Mucosa of gallbladder (tissue), 1 donor: ENCODE measurements at regions not wholly inside any gene's neighbourhood (a gene's known extent, or its start where the extent isn't known, plus 50 kb on each side); places are given as distances from the start of the nearest gene placed in this dataset.
"Not testable (repeated sequence)": the region's sequence is repeated elsewhere in the genome, so short reads cannot be mapped to it uniquely, and the experiment has no call there.

ENCODE experiments used
- DNase-seq: peaks from one replicate; pipeline ENCODE4 v3.0.0-alpha.2; 2020; ENCODE audit warnings: low spot score
- donor health status: DM: no; HTN: no; CAD: no.

- no peak for DNase-seq
Measured at GRCh38 chr3:128549283-128550112, 56.5 kb upstream of the GATA2 start.

GRCh38 chr3:128548426-128549282 lies 55.7 kb upstream of the GATA2 start:
- no peak for DNase-seq

- DNase-seq: no peak
Measured at GRCh38 chr3:128548021-128548420, 55.0 kb upstream of the GATA2 start.

DNA sequence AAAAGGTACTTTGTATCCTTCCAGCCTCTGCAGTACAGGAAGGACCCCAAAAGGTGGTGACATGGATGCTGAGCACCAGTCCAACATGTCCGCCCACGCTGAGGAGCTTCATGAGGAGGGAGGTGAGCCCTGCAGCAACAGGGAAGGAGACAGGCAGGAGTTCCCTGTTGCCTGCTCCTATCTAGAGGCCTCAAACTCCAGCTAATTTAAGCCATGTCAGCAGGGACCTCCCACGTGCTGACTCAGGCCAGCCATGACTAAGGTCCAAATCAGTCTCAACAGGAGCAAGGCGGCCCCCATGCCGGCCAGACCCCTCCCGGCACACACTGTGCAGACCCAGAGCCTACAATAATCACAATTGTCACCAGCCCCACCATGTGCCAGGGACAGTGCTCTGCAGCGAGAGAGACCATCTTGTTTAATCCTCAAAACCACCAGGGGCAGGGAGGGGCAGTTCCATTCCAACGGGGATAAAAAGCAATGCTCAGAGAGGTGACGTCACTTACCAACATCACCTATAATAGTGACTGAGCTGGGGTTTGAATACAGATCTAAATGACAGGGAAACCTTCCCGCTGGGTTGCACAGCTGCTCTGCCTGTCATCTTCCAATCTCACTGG lies 54.5 kb upstream of the GATA2 start:
- DNase-seq: no peak

DNA sequence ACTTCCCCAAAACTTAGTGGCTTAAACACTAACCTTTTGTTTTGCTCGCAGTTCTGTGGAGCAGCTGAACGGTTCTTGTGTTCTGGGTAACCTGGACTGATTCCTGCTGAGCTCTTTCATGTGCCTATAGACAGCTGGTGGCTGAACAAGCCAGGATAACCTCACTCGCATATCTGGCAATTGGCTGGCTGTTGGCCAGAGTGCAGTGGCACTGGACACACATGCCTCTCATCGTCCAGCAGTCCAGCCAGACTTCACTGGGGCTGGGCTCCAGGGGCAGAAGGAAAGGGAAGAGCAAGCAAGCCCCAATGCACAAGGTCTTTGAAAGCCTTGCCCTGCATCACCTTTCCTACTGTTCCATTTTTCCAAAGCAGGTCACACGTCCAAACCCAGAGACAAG lies 53.6 kb upstream of the GATA2 start:
- no peak for DNase-seq

DNA sequence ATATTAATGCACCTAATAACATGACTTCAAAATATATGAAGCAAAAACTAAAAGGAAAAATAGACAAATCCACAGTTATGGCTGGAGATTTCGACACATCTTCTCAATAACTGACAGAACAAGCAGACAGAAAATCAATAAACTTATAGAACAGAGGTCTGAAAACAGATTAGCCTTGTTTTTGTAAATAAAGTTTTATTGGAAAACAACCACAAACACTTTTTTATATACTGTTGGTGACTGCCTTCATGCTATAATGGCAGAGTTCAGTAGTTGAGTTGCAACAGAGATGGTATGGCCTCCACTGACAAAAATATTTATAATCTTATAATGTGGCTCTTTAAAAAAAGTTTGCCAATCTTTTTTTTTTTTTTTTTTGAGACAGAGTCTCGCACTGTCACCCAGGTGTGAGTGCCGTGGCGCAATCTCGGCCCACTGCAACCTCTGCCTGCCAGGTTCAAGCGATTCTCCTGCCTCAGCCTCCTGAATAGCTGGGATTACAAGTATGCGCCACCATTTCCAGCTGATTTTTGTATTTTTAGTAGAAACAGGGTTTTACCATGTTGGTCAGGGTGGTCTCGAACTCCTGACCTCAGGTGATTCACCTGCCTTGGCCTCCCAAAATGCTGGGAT lies 52.2 kb upstream of the GATA2 start:
- DNase-seq: no peak

DNA sequence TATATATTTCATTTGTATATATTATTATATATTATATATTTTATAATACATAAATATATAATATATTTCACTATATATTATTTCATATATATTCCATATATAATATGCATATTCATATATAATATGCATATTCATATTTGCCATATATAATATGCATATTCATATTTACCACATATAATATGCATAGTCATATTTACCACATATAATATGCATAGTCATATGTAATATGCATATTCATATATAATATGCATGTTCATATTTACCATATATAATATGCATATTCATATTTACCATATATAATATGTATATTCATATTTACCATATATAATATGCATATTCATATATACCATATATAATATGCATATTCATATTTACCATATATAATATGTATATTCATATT lies 51.2 kb upstream of the GATA2 start:
- no peak for DNase-seq

DNA sequence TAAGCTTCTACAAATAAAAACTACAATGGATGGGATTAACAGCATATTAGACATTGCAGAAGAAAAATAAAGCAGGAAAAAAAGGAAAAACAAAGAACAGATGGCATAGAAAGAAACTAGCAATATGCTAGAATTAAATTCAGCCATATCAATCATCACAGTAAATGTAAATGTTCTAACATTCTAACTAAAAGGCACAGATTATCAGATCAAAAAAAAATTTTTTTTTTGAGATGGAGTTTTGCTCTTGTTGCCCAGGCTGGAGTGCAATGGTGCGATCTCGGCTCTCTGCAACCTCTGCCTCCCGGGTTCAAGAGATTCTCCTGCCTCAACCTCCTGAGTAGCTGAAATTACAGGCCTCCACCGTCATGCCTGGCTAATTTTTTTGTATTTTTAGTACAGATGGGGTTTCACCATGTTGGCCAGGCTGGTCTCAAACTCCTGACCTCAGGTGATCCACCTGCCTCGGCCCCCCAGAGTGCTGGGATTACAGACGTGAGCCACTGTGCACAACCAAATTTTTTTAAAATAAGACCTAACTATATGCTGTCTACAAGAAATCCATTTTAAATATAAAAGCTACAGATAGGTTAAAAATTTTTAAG lies 50.7 kb upstream of the GATA2 start:
- not testable (repeated sequence) for DNase-seq
